Activated naive CD4-positive, alpha-beta T cell treated with Interleukin-2 at 50 U/mL for 16 hours (primary cell): ENCODE measurements at regions not wholly inside any gene's neighbourhood (a gene's known extent, or its start where the extent isn't known, plus 50 kb on each side); places are given as distances from the start of the nearest gene placed in this dataset.
A peak's percentile ranks its signal among the peaks of the same experiment; 100 is the strongest.
"Not testable (repeated sequence)": the region's sequence is repeated elsewhere in the genome, so short reads cannot be mapped to it uniquely, and the experiment has no call there.

ENCODE experiments used
- DNase-seq: peaks from one replicate; pipeline ENCODE4 v3.0.0-alpha.2; 2020

- no peak for DNase-seq
Observed at GRCh38 chr18:8970843-8971242, 131.7 kb upstream of the NDUFV2 start.

DNA sequence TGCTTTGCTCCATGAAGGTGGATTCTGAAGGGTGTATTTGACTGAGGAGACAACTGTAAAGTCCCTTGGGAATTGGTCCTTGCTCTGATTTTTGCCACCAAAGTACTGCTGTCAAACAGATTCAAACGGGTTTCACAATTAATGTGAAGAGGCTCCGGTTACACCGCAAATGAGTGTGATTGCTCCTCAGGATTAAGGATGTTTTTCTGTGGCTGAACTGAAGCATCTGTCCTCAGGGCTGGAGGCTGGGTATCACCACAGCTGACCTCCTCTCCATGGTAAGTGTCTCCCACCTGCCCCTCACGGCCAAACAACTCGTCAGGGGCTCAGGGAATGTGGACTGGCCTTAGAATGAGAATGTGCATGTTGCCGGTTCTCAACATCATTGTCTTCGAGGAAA is 130.4 kb upstream of the NDUFV2 start:
- DNase-seq = no peak

GRCh38 chr18:8974279-8974678 is 128.2 kb upstream of the NDUFV2 start:
- no peak for DNase-seq

DNA sequence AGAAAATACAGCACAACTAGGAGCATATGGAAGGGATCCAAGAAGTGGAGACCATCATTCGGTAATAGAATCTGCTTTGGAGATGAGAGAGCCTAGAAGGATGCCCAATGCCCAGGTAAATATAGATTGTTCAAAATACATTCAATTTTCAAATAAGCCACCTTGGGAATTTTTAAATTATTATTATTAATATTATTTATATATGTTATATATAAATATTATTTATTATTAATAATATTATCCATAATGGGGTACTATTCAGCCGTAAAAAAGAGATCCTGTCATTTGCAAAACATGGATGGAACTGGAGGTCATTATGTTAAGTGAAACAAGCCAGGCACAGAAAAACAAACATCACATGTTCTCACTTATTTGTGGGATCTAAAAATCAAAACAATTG is 127.8 kb upstream of the NDUFV2 start:
- no peak for DNase-seq

GRCh38 chr18:8975624-8976023 is 126.9 kb upstream of the NDUFV2 start:
- no peak for DNase-seq

- no peak for DNase-seq
Observed at GRCh38 chr18:8976606-8977005, 125.9 kb upstream of the NDUFV2 start.

GRCh38 chr18:8977166-8977565 is 125.3 kb upstream of the NDUFV2 start:
- no peak for DNase-seq

- no peak for DNase-seq
Observed at GRCh38 chr18:8977701-8978100, 124.8 kb upstream of the NDUFV2 start.

- no peak for DNase-seq
Observed at GRCh38 chr18:8978394-8978793, 124.1 kb upstream of the NDUFV2 start.

DNA sequence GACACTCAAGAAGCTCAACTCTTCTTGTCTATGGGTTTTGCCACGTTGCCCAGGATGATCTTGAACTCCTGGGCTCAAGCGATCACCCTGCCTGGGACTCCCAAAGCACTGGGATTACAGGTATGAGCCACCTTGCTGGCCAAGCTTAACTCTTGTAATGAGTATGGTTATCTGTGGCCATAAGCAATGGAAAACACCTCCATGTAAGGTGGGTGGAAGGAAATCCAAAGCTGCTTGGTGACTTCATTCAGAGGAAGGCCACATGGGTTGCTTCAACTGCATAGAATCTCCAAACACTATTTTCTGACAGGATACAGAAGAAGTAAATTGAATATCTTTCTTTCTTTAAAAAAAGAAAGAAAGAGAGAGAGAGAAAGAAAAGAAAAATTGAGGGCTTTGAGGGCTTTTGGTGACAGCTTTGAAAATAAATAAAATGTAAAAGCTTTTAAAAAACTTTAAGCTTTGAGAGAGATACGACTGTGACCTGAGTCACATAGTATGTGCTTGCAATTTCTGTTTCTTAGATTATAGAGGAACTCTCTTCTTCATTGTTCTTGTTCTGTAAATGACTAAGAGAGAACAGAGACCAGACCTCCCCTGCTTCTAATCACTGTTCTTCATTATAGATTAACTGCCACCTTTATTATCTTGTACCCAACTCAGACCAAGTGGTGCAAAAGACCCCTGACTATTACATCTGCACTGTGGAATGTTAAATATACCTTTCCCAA is 123.1 kb upstream of the NDUFV2 start:
- no peak for DNase-seq

- DNase-seq = no peak
Observed at GRCh38 chr18:8980496-8980895, 122.0 kb upstream of the NDUFV2 start.

GRCh38 chr18:8980918-8981317 is 121.6 kb upstream of the NDUFV2 start:
- no peak for DNase-seq

- no peak for DNase-seq
Observed at GRCh38 chr18:8982416-8983183, 119.9 kb upstream of the NDUFV2 start.

- DNase-seq = no peak
Observed at GRCh38 chr18:8983195-8983594, 119.3 kb upstream of the NDUFV2 start.

- DNase-seq = no peak
Observed at GRCh38 chr18:8984131-8984721, 118.3 kb upstream of the NDUFV2 start.

DNA sequence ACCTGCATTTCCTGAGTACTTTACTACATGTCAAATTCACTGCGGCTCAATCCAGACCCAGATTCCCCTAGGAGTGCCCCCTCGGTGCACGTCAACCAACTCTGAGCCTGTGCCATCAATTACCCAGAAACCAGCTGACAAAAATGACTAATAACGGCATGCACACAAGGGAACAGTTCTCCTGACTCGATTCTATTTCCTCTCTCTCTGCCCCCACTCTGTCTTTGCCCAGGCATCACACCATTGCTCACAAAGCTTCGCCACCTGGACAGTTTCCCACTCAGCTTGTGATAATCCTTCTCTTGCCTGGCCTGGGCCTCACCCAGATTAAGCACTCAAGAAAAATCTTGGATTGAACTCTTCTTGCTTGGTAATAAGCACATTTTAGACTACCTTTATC is 115.3 kb upstream of the NDUFV2 start:
- no peak for DNase-seq

DNA sequence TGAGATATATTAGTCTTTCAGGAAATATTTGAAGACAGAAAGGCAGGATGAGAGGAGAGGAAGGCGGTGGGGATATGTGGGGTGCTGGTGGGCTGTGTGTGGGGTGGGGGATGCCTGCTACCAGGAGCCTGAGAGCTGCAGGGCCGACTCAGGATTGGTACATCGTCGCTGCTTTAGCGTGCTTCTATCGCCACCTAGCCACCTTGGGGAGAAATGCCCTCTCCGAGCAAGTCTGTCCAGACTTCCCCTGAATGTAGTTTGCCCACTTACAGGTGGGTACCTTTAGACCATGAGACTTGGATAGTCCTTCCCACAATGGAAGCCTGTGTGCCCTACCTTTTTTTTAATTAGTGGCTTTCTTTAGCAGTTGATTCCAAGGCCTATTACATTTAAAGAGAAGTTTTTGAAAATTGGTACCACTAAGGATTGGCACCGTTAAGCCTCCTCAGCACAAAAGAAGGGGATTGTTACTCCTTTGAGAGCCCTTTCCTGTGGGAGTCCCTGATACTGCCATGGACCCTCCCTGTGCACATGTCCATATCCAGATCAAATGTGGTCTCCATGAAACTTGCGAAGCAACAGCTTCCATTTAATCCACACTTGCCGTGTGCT is 114.1 kb upstream of the NDUFV2 start:
- peak; percentile 46 for DNase-seq

- DNase-seq = no peak
Observed at GRCh38 chr18:8989017-8989416, 113.5 kb upstream of the NDUFV2 start.

DNA sequence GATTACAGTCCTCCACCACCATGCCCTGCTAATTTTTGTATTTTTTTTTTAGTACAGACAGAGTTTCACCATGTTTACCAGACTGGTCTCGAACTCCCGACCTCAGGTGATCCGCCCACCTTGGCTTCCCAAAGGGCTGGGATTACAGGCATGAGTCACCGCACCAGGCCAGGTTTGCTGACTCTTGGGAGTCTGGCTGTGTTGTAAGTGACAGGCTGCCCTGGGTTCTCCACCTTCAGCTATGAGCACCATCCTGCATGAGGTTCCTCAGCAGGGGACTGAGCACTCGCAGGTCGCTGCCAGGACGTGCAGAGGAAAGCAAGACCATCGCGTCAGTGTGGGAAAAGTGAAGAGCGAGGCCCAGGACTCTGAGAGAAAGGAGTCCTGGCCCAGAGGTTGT is 112.6 kb upstream of the NDUFV2 start:
- DNase-seq = no peak

- no peak for DNase-seq
Observed at GRCh38 chr18:8990276-8991031, 112.0 kb upstream of the NDUFV2 start.

- no peak for DNase-seq
Observed at GRCh38 chr18:8991155-8991554, 111.3 kb upstream of the NDUFV2 start.

- not testable (repeated sequence) for DNase-seq
Observed at GRCh38 chr18:8992500-8992899, 110.0 kb upstream of the NDUFV2 start.

GRCh38 chr18:8994603-8995002 is 107.9 kb upstream of the NDUFV2 start:
- no peak for DNase-seq
